G401 (cell line): ENCODE measurements at regions not wholly inside any gene's neighbourhood (a gene's known extent, or its start where the extent isn't known, plus 50 kb on each side); places are given as distances from the start of the nearest gene placed in this dataset.
"Not testable (repeated sequence)": the region's sequence is repeated elsewhere in the genome, so short reads cannot be mapped to it uniquely, and the experiment has no call there.

ENCODE experiments used
- DNase-seq: peaks from one replicate; pipeline ENCODE4 v3.0.0-alpha.2; 2015; ENCODE audit warnings: low spot score
- in situ Hi-C: cut with HindIII; loops from 2 replicates; pipeline ENCODE4 v1.10.0; 2016; ENCODE audit warnings: low sequenced_read_pairs, mixed read lengths

GRCh38 chr17:20387549-20387948 is 79.8 kb downstream of the LGALS9B start:
- DNase-seq, in situ Hi-C loops: not testable (repeated sequence)

GRCh38 chr17:20381358-20382300 is 85.7 kb downstream of the LGALS9B start:
- DNase-seq, result peak; percentile 69
- in situ Hi-C loops, result not testable (repeated sequence)

GRCh38 chr17:20380625-20381024 is 86.7 kb downstream of the LGALS9B start:
- DNase-seq, in situ Hi-C loops: not testable (repeated sequence)

- DNase-seq, in situ Hi-C loops: not testable (repeated sequence)
These were observed 88.1 kb downstream of the LGALS9B start for GRCh38 chr17:20379251-20379650.

DNA sequence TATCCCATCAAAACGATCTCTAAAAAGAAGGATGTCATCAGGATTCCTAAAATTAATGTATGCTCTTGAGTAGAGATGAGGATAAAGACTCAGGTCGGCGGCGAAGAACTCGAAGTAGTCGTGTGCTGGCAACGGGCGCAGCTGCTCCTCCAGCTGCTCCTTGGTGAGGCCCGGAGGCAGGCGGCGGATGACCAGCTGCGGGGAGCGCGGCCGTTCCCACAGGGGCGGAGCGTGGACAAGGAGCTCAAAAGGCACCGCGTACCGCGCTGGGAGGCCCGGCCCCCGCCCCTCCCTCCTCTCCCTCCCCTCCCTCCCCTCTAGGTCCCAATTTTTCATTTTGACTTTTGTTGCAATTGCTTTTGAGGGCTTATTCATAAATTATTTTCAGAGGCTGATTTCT is 90.7 kb downstream of the LGALS9B start:
- in situ Hi-C loops, DNase-seq: not testable (repeated sequence)

GRCh38 chr17:20375745-20376144 is 91.6 kb downstream of the LGALS9B start:
- in situ Hi-C loops, DNase-seq: not testable (repeated sequence)
